A549 (cell line): ENCODE measurements at regions not wholly inside any gene's neighbourhood (a gene's known extent, or its start where the extent isn't known, plus 50 kb on each side); places are given as distances from the start of the nearest gene placed in this dataset.

Experiments used
- ATAC-seq, 2 experiments: fragments of 200-7000 bp in 1 of 2; fragments of >200 bp in 1 of 2; cut with Nextera tagmentation in 1 of 2; cut with Tn5 transposase in 1 of 2; 3 replicates each; pipeline versions ENCODE4 v1.8.0 to v1.9.1; 2018 to 2020; ENCODE audit warnings: mild to moderate bottlenecking in 1 of 2, moderate library complexity in 1 of 2
- CTCF ChIA-PET: fragments of 300-600 bp; sonication (Branson Sonifier 250); formaldehyde crosslinking; extraction: SDS; loops from one replicate; lab custom pipeline; 2021; ENCODE audit warnings: antibody characterized with exemption, inconsistent platforms; lab: Yijun Ruan, JAX
- POLR2A ChIA-PET: fragments of 350-600 bp; formaldehyde crosslinking; extraction: SDS; loops from one replicate; lab custom pipeline; 2021; ENCODE audit warnings: antibody characterized with exemption, inconsistent platforms; lab: Yijun Ruan, JAX
- DNase-seq, 2 experiments: peaks; one replicate each; pipeline versions ENCODE4 v3.0.0 to v3.0.0-alpha.2; 2011 to 2016; ENCODE audit warnings: low read depth in 1 of 2, low spot score in 1 of 2
- FAIRE-seq: peaks from 2 replicates; lab custom pipeline; 2011; peaks lifted over from hg19 to GRCh38; lab: Jason Lieb, UNC
- H3K27ac ChIP-seq, 2 experiments: fragments of >200 bp; sonication (Bioruptor Twin); formaldehyde crosslinking; 3 replicates each; pipeline ENCODE4 v1.5.1; 2016 to 2017
- H3K4me1 ChIP-seq: fragments of >200 bp; sonication (Bioruptor Twin); formaldehyde crosslinking; 3 replicates; pipeline ENCODE4 v1.6.1; 2016
- H3K4me2 ChIP-seq: fragments of >200 bp; sonication (Bioruptor Twin); formaldehyde crosslinking; 3 replicates; pipeline ENCODE4 v1.6.1; 2016
- H3K4me3 ChIP-seq: fragments of >200 bp; sonication (Bioruptor Twin); formaldehyde crosslinking; 3 replicates; pipeline ENCODE4 v1.5.1; 2016
- H3K9me3 ChIP-seq: fragments of >200 bp; sonication (Bioruptor Twin); formaldehyde crosslinking; 3 replicates; pipeline ENCODE4 v1.6.1; 2016
- BHLHE40 ChIP-seq: IDR thresholded peaks from 2 replicates; pipeline ENCODE4 v1.6.1; 2012; ENCODE audit warnings: low read depth, low read length, inconsistent platforms
- CBX2 ChIP-seq: fragments of 200-600 bp; sonication (generic); IDR thresholded peaks from 2 replicates; pipeline ENCODE4 v1.6.1; 2016; ENCODE audit warnings: low read depth, mild to moderate bottlenecking, borderline replicate concordance
- CBX8 ChIP-seq: fragments of 200-600 bp; sonication (generic); IDR thresholded peaks from 2 replicates; pipeline ENCODE4 v1.6.1; 2016
- CEBPB ChIP-seq, 2 experiments: fragments of >200 bp in 1 of 2; sonication (Bioruptor Twin) in 1 of 2; formaldehyde crosslinking in 1 of 2; IDR thresholded peaks; 2 replicates each; pipeline ENCODE4 v1.6.1; 2012 to 2016
- CHD2 ChIP-seq: fragments of 150-350 bp; IDR thresholded peaks from 2 replicates; pipeline ENCODE4 v1.6.1; 2014; ENCODE audit warnings: low read length; ENCODE audit not compliant: partially characterized antibody
- CHD4 ChIP-seq: fragments of 200-600 bp; sonication (generic); IDR thresholded peaks from 2 replicates; pipeline ENCODE4 v1.6.1; 2016; ENCODE audit warnings: antibody characterized with exemption, mild to moderate bottlenecking, borderline replicate concordance
- E2F6 ChIP-seq: IDR thresholded peaks from 2 replicates; pipeline ENCODE4 v1.6.1; 2012; ENCODE audit warnings: low read depth, borderline replicate concordance
- EHMT2 ChIP-seq: fragments of 200-600 bp; sonication (generic); IDR thresholded peaks from 2 replicates; pipeline ENCODE4 v1.6.1; 2016; ENCODE audit warnings: antibody characterized with exemption, low read depth, mild to moderate bottlenecking, moderate library complexity
- ELK1 ChIP-seq: fragments of 150-350 bp; IDR thresholded peaks from 2 replicates; pipeline ENCODE4 v1.6.1; 2014; ENCODE audit warnings: low read depth, mild to moderate bottlenecking, low read length
- FOSB ChIP-seq: fragments of 250-450 bp; sonication (Bioruptor Pico); IDR thresholded peaks from 2 replicates; pipeline ENCODE4 v1.5.0; 2020; ENCODE audit warnings: mild to moderate bottlenecking, moderate library complexity
- GATA3 ChIP-seq: IDR thresholded peaks from 2 replicates; pipeline ENCODE4 v1.6.1; 2012; ENCODE audit warnings: borderline replicate concordance
- HES2 ChIP-seq: fragments of >200 bp; sonication (Bioruptor Twin); formaldehyde crosslinking; IDR thresholded peaks from 2 replicates; pipeline ENCODE4 v1.6.1; 2016
- HEYL ChIP-seq: fragments of 250-450 bp; sonication (Bioruptor Pico); IDR thresholded peaks from 2 replicates; pipeline ENCODE4 v1.8.0; 2021; ENCODE audit warnings: mild to moderate bottlenecking, moderate library complexity
- HOXA7 ChIP-seq: fragments of 250-450 bp; sonication (Bioruptor Pico); IDR thresholded peaks from 2 replicates; pipeline ENCODE4 v1.5.0; 2020; ENCODE audit warnings: mild to moderate bottlenecking, moderate library complexity
- HOXB5 ChIP-seq: fragments of 250-450 bp; sonication (Bioruptor Pico); IDR thresholded peaks from 2 replicates; pipeline ENCODE4 v1.5.0; 2020; ENCODE audit warnings: mild to moderate bottlenecking, moderate library complexity
- JUN ChIP-seq, 2 experiments: fragments of >200 bp; sonication (Bioruptor Twin); formaldehyde crosslinking; IDR thresholded peaks; 2 replicates in 1 of 2; 3 replicates in 1 of 2; pipeline ENCODE4 v1.6.1; 2016 to 2017
- KDM5A ChIP-seq: fragments of 200-600 bp; sonication (generic); IDR thresholded peaks from 2 replicates; pipeline ENCODE4 v1.6.1; 2016; ENCODE audit warnings: antibody characterized with exemption, mild to moderate bottlenecking
- MAFK ChIP-seq: fragments of 450-650 bp; IDR thresholded peaks from 2 replicates; pipeline ENCODE4 v1.6.1; 2014; ENCODE audit not compliant: partially characterized antibody
- MYC ChIP-seq: IDR thresholded peaks from 2 replicates; pipeline ENCODE4 v1.6.1; 2012; ENCODE audit warnings: mild to moderate bottlenecking, inconsistent platforms, low read length, improper control_type of control experiment, borderline replicate concordance
- NPAS2 ChIP-seq: fragments of 250-450 bp; sonication (Bioruptor Pico); IDR thresholded peaks from 2 replicates; pipeline ENCODE4 v1.8.0; 2022; ENCODE audit warnings: mild to moderate bottlenecking, moderate library complexity, borderline replicate concordance
- NR3C1 ChIP-seq: fragments of >200 bp; sonication (Bioruptor Twin); formaldehyde crosslinking; IDR thresholded peaks from 3 replicates; pipeline ENCODE4 v1.6.1; 2017
- PBX3 ChIP-seq: IDR thresholded peaks from 2 replicates; pipeline ENCODE4 v1.6.1; 2012
- PHF8 ChIP-seq: fragments of 200-600 bp; sonication (generic); IDR thresholded peaks from 2 replicates; pipeline ENCODE4 v1.6.1; 2016; ENCODE audit warnings: low read depth, mild to moderate bottlenecking, antibody characterized with exemption, moderate library complexity, borderline replicate concordance
- POLR2AphosphoS2 ChIP-seq: conservative IDR thresholded peaks from 2 replicates; pipeline ENCODE4 v1.6.1; 2012; ENCODE audit warnings: low read length, improper control_type of control experiment, inconsistent platforms
- RCOR1 ChIP-seq: fragments of 150-350 bp; IDR thresholded peaks from 2 replicates; pipeline ENCODE4 v1.6.1; 2014; ENCODE audit warnings: antibody characterized with exemption, low read length, low read depth
- RFX5 ChIP-seq: fragments of 450-650 bp; IDR thresholded peaks from 2 replicates; pipeline ENCODE4 v1.7.1; 2014; ENCODE audit warnings: antibody characterized with exemption, mild to moderate bottlenecking, moderate library complexity
- SREBF2 ChIP-seq: fragments of 450-650 bp; IDR thresholded peaks from 2 replicates; pipeline ENCODE4 v1.6.1; 2014; ENCODE audit warnings: mild to moderate bottlenecking, moderate library complexity
- TFCP2L1 ChIP-seq: fragments of 250-450 bp; sonication (Bioruptor Pico); IDR thresholded peaks from 2 replicates; pipeline ENCODE4 v1.5.0; 2021; ENCODE audit warnings: mild to moderate bottlenecking
- ZFP36 ChIP-seq: fragments of 450-650 bp; IDR thresholded peaks from 2 replicates; pipeline ENCODE4 v1.6.1; 2014; ENCODE audit warnings: borderline replicate concordance; ENCODE audit not compliant: partially characterized antibody
- ZNF302 ChIP-seq: fragments of 250-450 bp; sonication (Bioruptor Pico); IDR thresholded peaks from 2 replicates; pipeline ENCODE4 v1.9.0; 2021; ENCODE audit warnings: inconsistent platforms, mild to moderate bottlenecking, moderate library complexity
- WGBS: methylation state at CpG from one replicate; pipeline ENCODE4 v1.1.6; 2017; ENCODE audit errors: missing lambda C conversion rate; 5-methylcytosine and 5-hydroxymethylcytosine counted together

GRCh38 chr5:158534203-158534602, 565.5 kb downstream of the EBF1 start (continued):
- TF ChIP-seq ZFP36 (no peak), HES2 (no peak), KDM5A (no peak)

- ChIA-PET POLR2A (no interaction called here), CTCF (interaction anchor here (0.6 kb wide), 1 partner anchor 748 kb away, joined by 4 read pairs; no protein-coding TSS in a partner anchor)
- TF ChIP-seq CBX8 = no peak
- TF ChIP-seq BHLHE40 = no peak
- TF ChIP-seq HOXB5 (CRISPR knock-in tag) = no peak
- TF ChIP-seq CEBPB (IDR thresholded peaks at IDR 0.05) = no peak
- no peak for TF ChIP-seq ELK1
- TF ChIP-seq NPAS2 (CRISPR knock-in tag) = no peak
- no peak for TF ChIP-seq RCOR1
- no peak for TF ChIP-seq MYC
- no peak for TF ChIP-seq KDM5A
- no peak for TF ChIP-seq CHD2
- TF ChIP-seq NR3C1 = no peak
- H3K4me1 ChIP-seq = no peaks in the 10 kb centered on the region
- H3K4me3 ChIP-seq = no peak overlapping the region
- ATAC-seq (no peak), DNase-seq (no peak), FAIRE-seq (no peak)
- WGBS = 10% methylated on average over 5 of the region's 5 CpGs
- no peak overlapping the region for H3K4me2 ChIP-seq
- H3K27ac ChIP-seq = no peak overlapping the region
- no peaks in the 10 kb centered on the region for H3K9me3 ChIP-seq
Observed at GRCh38 chr5:158532739-158533138, 567.0 kb downstream of the EBF1 start.

GRCh38 chr5:158531860-158532259, 567.9 kb downstream of the EBF1 start:
- ChIA-PET CTCF (no interaction called here), POLR2A (no interaction called here)

GRCh38 chr5:158530115-158530514, 569.6 kb downstream of the EBF1 start:
- ATAC-seq (no peak), FAIRE-seq (no peak), DNase-seq (no peak)
- ChIA-PET CTCF (interaction anchor here (0.6 kb wide), 1 partner anchor 361 kb away, joined by 3 read pairs; no protein-coding TSS in a partner anchor), POLR2A (no interaction called here)
- Histone ChIP-seq H3K4me2 (no peak overlapping the region), H3K9me3 (no peaks in the 10 kb centered on the region), H3K4me3 (no peak overlapping the region), H3K27ac (no peak overlapping the region), H3K4me1 (no peaks in the 10 kb centered on the region)
- no peak for TF ChIP-seq GATA3
- no peak for TF ChIP-seq PHF8
- no peak for TF ChIP-seq HOXB5 (CRISPR knock-in tag)
- no peak for TF ChIP-seq ZNF302 (CRISPR knock-in tag)
- TF ChIP-seq PBX3 = no peak
- no peak for TF ChIP-seq TFCP2L1 (CRISPR knock-in tag)
- no peak for TF ChIP-seq FOSB (CRISPR knock-in tag)
- TF ChIP-seq HES2 = no peak
- no peak for TF ChIP-seq KDM5A
- TF ChIP-seq ZFP36 = no peak
- no peak for TF ChIP-seq POLR2AphosphoS2
- no peak for TF ChIP-seq MAFK
- no peak for TF ChIP-seq JUN (IDR thresholded peaks at IDR 0.05)
- no peak for TF ChIP-seq SREBF2
- TF ChIP-seq RFX5 = no peak
- TF ChIP-seq CBX2 = no peak

More at GRCh38 chr5:158531860-158532259, 567.9 kb downstream of the EBF1 start:
- H3K4me3 ChIP-seq = no peak overlapping the region
- TF ChIP-seq HEYL (CRISPR knock-in tag) = no peak
- TF ChIP-seq HES2 = no peak
- no peak for TF ChIP-seq E2F6
- no peak for TF ChIP-seq EHMT2
- TF ChIP-seq PHF8 = no peak
- TF ChIP-seq RCOR1 = no peak
- TF ChIP-seq ZFP36 = no peak
- TF ChIP-seq KDM5A = no peak
- TF ChIP-seq CHD4 = no peak
- no peak for TF ChIP-seq CHD2
- TF ChIP-seq HOXA7 (CRISPR knock-in tag) = no peak
- TF ChIP-seq, all 56 proteins: peak for 0
- no peak overlapping the region for H3K27ac ChIP-seq
- H3K9me3 ChIP-seq = no peaks in the 10 kb centered on the region
- FAIRE-seq (no peak), ATAC-seq (no peak), DNase-seq (no peak)
- no peaks in the 10 kb centered on the region for H3K4me1 ChIP-seq
- WGBS = 14% methylated on average over 2 of the region's 2 CpGs
- no peak overlapping the region for H3K4me2 ChIP-seq
